HuH-7 (cell line): ENCODE measurements at regions not wholly inside any gene's neighbourhood (a gene's known extent, or its start where the extent isn't known, plus 50 kb on each side); places are given as distances from the start of the nearest gene placed in this dataset.
A peak's percentile ranks its signal among the peaks of the same experiment; 100 is the strongest.

ENCODE experiments used
- DNase-seq: peaks from one replicate; pipeline ENCODE4 v3.0.0; 2011; ENCODE audit warnings: low spot score

- no peak for DNase-seq
Measured at GRCh38 chr3:152957491-152957890, 122.6 kb downstream of the P2RY1 start.

- DNase-seq, result no peak
Measured at GRCh38 chr3:152959307-152959706, 124.4 kb downstream of the P2RY1 start.

GRCh38 chr3:152960684-152961083 lies 125.8 kb downstream of the P2RY1 start:
- no peak for DNase-seq

GRCh38 chr3:152961323-152961722 lies 126.4 kb downstream of the P2RY1 start:
- peak; percentile 15 for DNase-seq

GRCh38 chr3:152964911-152965609 lies 130.1 kb downstream of the P2RY1 start:
- no peak for DNase-seq

GRCh38 chr3:152968388-152969024 lies 133.6 kb downstream of the P2RY1 start:
- DNase-seq, result no peak

- no peak for DNase-seq
Measured at GRCh38 chr3:152969557-152970300, 134.8 kb downstream of the P2RY1 start.

- DNase-seq, result no peak
Measured at GRCh38 chr3:152970851-152971250, 135.9 kb downstream of the P2RY1 start.

GRCh38 chr3:152971880-152972279 lies 136.9 kb downstream of the P2RY1 start:
- DNase-seq, result no peak

- no peak for DNase-seq
Measured at GRCh38 chr3:152973575-152973974, 138.6 kb downstream of the P2RY1 start.

GRCh38 chr3:152976239-152976638 lies 141.3 kb downstream of the P2RY1 start:
- DNase-seq, result no peak

GRCh38 chr3:152977366-152977765 lies 142.4 kb downstream of the P2RY1 start:
- no peak for DNase-seq

- DNase-seq, result no peak
Measured at GRCh38 chr3:152978152-152978551, 143.2 kb downstream of the P2RY1 start.

GRCh38 chr3:152997526-152997925 lies 162.6 kb downstream of the P2RY1 start:
- DNase-seq, result no peak

GRCh38 chr3:152998591-152998990 lies 163.4 kb upstream of the RAP2B start:
- no peak for DNase-seq

- no peak for DNase-seq
Measured at GRCh38 chr3:153000325-153000724, 161.7 kb upstream of the RAP2B start.

- no peak for DNase-seq
Measured at GRCh38 chr3:153001210-153002078, 160.6 kb upstream of the RAP2B start.

GRCh38 chr3:153003441-153003840 lies 158.6 kb upstream of the RAP2B start:
- DNase-seq, result no peak

- DNase-seq, result no peak
Measured at GRCh38 chr3:153003862-153004261, 158.2 kb upstream of the RAP2B start.

GRCh38 chr3:153008226-153008625 lies 153.8 kb upstream of the RAP2B start:
- no peak for DNase-seq

- DNase-seq, result no peak
Measured at GRCh38 chr3:153023896-153024295, 138.1 kb upstream of the RAP2B start.

GRCh38 chr3:153026026-153026425 lies 136.0 kb upstream of the RAP2B start:
- no peak for DNase-seq
